DND-41 (cell line): ENCODE measurements at regions not wholly inside any gene's neighbourhood (a gene's known extent, or its start where the extent isn't known, plus 50 kb on each side); places are given as distances from the start of the nearest gene placed in this dataset.

Source experiments
- CTCF ChIP-seq: IDR thresholded peaks from 2 replicates; pipeline ENCODE4 v1.5.1; 2012; ENCODE audit warnings: borderline replicate concordance, low read length, moderate library complexity, mild to moderate bottlenecking; ENCODE audit not compliant: poor library complexity, severe bottlenecking; ENCODE audit errors: extremely low read depth
- EZH2 ChIP-seq: IDR thresholded peaks from 3 replicates; pipeline ENCODE4 v1.6.1; 2012; ENCODE audit warnings: borderline replicate concordance, low read depth, mild to moderate bottlenecking, moderate library complexity, low read length, inconsistent platforms; ENCODE audit not compliant: severe bottlenecking

GRCh38 chr10:6751363-6751762, 171.3 kb upstream of the PRKCQ start:
- no peak for TF ChIP-seq CTCF
- TF ChIP-seq EZH2 = no peak
